Breast epithelium (tissue), 3 donors: ENCODE measurements at regions not wholly inside any gene's neighbourhood (a gene's known extent, or its start where the extent isn't known, plus 50 kb on each side); places are given as distances from the start of the nearest gene placed in this dataset.

Source experiments
- CTCF ChIP-seq, 3 donors: fragments of 450-650 bp; IDR thresholded peaks; one replicate each; pipeline ENCODE4 v1.5.1; 2016 to 2017; ENCODE audit warnings: antibody characterized with exemption in 3 of 3, mild to moderate bottlenecking in 3 of 3, moderate library complexity in 3 of 3
- POLR2AphosphoS5 ChIP-seq, 3 donors: sonication (generic); formaldehyde crosslinking; IDR thresholded peaks; one replicate each; pipeline ENCODE4 v1.6.1; 2017; ENCODE audit warnings: antibody characterized with exemption in 3 of 3

DNA sequence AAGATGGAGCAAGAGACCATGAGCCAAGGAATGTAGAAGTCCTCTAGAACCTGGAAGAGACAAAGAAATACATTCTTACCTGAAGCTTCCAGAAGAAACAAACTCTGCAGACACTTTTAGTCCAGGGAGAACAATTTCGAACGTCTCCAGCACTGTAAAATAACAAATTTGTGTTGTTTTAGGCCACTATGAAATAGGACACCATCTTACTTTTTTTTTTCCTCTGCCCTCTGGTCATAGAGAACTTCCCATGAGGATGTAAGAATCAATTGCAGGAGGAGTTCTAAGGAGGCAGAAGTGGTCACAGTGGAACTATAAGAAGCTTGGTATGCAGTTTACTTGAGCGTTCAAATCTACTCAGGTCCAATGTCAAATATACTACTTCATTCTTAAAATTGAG lies 1295.9 kb downstream of the ZPLD1 start:
- TF ChIP-seq POLR2AphosphoS5 (IDR thresholded peaks at IDR 0.05) (no peak), CTCF (IDR thresholded peaks at IDR 0.05) (no peak)
